ENCODE measurements at regions not wholly inside any gene's neighbourhood (a gene's known extent, or its start where the extent isn't known, plus 50 kb on each side); places are given as distances from the start of the nearest gene placed in this dataset.

DNA sequence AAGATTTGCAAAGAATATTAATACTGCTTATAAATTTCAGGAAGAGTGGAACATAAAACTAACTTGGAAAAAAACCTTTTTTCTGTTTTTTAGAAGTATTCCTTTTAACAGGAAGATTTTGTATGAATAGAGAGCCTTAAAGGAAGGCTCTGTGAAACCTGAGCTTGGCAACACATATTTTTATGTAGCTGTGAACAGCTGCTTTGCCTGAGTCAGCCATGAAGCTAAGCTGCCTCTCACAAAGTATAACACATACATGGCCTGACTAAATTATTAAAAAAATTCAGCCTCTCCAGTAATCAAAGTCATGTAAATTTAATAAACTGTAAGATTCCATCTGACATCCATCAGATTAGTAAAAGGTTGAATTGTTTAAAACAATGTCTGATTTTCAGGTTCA, 547.5 kb downstream of the ELAVL2 start:
- H3K27ac ChIP-seq, result no peak overlapping the region
- no peak for TF ChIP-seq ZFX (IDR thresholded peaks at IDR 0.05; ENCODE audit: borderline replicate concordance)
- TF ChIP-seq, protein P1, sequence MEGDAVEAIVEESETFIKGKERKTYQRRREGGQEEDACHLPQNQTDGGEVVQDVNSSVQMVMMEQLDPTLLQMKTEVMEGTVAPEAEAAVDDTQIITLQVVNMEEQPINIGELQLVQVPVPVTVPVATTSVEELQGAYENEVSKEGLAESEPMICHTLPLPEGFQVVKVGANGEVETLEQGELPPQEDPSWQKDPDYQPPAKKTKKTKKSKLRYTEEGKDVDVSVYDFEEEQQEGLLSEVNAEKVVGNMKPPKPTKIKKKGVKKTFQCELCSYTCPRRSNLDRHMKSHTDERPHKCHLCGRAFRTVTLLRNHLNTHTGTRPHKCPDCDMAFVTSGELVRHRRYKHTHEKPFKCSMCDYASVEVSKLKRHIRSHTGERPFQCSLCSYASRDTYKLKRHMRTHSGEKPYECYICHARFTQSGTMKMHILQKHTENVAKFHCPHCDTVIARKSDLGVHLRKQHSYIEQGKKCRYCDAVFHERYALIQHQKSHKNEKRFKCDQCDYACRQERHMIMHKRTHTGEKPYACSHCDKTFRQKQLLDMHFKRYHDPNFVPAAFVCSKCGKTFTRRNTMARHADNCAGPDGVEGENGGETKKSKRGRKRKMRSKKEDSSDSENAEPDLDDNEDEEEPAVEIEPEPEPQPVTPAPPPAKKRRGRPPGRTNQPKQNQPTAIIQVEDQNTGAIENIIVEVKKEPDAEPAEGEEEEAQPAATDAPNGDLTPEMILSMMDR (IDR thresholded peaks at IDR 0.05), result no peak

DNA sequence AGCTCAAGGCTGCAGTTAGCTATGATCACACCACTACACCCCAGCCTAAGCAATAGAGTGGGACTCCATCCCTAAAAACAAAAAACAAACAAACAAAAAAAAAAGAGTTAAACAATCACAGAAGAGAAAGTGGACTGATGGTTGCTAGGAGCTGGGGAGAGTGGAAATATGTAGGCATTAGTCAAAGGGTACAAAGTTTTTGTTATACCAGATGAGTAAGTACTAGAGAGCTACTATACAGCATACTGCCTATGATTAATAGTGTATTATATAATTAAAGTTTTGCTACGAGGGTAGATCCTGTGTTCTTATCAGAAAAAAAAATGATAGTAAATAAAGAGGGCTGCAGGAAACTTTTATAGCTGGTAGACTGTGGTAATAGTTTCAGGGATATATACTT, 538.6 kb downstream of the ELAVL2 start:
- H3K27ac ChIP-seq, result no peak overlapping the region
- TF ChIP-seq, protein P1 (IDR thresholded peaks at IDR 0.05), result no peak

DNA sequence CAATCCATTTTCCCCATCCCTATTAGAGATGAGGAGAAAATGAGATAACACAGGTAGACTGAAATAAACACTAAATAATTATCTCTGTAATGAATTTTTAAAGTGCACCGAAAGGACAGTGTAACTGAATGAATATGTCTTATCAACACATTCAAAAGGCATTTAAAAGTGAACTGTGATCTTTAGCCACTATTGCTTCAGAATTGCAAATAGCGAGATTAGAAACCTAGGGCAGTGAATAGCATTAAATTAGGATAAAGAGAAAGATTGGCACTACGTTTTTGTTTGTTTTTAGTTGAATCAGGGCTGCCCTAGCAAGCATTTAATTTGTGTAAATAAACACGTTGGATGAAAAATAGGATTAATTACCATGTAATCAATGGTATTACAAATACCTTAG, 537.5 kb downstream of the ELAVL2 start:
- no peak for TF ChIP-seq ZFX (IDR thresholded peaks at IDR 0.05; ENCODE audit: borderline replicate concordance)
- TF ChIP-seq, protein P1 (IDR thresholded peaks at IDR 0.05), result no peak
- no peak overlapping the region for H3K27ac ChIP-seq

DNA sequence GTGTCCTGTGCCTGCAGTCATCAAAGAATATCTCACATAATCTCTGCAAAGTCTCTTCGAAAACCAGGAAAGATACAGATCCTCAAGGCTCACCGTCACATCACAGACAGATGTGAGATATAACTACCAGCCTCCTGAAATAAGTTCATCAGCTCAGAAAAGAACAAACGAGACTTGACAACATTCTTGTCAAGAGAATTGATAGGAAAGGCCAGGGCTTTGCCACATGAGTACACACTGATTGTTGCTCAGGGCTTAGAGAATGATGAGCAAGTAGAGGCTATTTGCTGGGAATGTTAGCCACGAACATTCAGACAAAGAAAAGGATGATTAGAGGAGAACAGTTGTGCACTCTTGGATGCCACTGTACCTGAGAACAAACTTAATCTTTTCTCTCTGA, 535.1 kb downstream of the ELAVL2 start:
- TF ChIP-seq, protein P1 (IDR thresholded peaks at IDR 0.05), result no peak
- no peak for TF ChIP-seq ZFX (IDR thresholded peaks at IDR 0.05; ENCODE audit: borderline replicate concordance)
- H3K27ac ChIP-seq, result no peak overlapping the region

DNA sequence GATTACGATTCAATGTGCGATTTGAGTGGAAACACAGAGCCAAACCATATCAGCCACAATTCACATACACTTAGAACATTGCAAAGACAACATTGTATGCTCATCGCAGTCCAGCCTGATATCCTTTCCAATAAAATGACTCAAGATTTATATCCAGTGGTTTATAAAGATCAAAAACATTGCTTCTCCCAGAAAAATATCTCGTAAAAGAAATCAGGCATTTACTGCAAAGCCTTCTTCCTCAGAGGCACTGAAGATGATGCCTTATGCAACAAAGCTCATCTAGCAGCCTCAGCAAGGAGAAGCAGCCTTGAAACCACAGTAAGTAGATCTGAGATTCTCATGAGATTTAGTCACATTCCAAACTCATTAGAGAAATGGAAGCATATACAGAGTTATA, 523.8 kb downstream of the ELAVL2 start:
- no peak for TF ChIP-seq ZFX (IDR thresholded peaks at IDR 0.05; ENCODE audit: borderline replicate concordance)
- H3K27ac ChIP-seq, result no peak overlapping the region

DNA sequence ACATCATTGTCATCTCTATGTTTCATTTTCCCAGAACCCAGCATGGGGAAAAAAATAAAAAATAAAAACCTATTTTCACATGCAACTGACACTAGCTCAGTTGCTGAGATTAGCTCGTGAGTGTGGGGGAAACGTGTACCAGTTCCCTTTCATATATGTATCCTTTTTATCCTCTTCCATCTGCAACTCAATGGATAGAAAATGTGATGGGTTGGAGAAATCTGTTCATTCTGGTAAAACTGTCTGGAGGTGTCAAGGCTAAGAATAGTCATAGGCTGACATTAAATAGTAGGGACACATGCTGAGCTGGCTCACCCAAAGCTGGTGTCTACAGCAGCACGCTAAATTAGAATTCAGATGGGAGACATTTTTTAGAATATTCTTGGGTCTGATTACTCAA, 519.3 kb downstream of the ELAVL2 start:
- no peak overlapping the region for H3K27ac ChIP-seq
- no peak for TF ChIP-seq ZFX (IDR thresholded peaks at IDR 0.05; ENCODE audit: borderline replicate concordance)
- TF ChIP-seq, protein P1 (IDR thresholded peaks at IDR 0.05), result no peak

DNA sequence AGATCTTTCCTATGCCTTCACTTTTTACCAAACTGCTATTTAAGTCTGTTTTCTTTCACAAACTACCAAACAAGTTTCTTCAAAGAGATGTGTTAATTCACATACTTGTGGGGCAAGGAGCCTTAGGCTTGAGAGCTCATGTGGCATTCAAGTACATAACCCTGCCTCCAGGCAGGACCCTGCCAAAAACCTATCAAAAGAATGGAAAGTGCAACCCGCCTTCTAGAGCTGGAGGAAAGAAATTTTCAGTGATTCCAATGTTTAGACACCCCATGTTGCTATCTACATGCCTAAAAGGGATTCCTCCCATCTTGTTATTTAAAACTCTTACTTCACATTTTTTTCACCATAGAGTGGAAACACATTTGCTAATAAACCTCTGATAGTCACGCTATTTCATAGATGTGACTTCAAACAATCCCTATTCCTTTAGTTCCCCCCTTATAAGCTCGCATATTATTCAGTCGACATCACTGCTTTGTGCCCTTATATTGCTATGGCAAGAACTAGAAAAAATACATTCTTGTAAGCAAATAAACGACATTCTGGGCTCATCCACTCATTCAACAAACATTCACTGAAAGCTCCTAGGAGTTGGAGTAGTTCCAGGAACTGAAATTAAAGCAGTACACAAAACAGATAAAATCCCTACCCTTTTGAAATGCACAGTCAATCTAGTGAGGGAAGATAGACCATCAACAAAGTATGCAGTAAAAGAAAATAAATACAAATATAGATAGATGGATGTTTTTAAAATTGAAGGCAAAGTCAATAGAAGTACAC, 518.1 kb downstream of the ELAVL2 start:
- no peak for TF ChIP-seq ZFX (IDR thresholded peaks at IDR 0.05; ENCODE audit: borderline replicate concordance)
- no peak overlapping the region for H3K27ac ChIP-seq

DNA sequence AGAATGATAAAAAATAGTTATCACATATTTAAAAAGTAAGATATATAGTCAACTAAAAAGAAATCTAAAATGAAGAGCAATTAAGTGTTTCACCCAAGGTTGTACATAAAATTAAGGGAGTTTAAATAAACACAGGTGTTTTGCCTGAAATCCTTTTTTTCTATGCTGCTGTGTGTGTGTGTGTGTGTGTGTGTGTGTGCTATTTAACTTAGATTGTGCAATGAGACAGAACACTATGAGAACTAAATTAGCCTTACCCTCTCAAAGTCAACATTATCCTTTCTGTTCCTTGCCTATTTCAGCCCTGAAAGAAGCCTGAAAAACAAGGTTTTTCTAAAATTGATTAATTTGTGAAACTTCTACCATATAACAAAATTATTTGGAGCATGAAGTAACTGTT, 516.2 kb downstream of the ELAVL2 start:
- no peak overlapping the region for H3K27ac ChIP-seq
- no peak for TF ChIP-seq ZFX (IDR thresholded peaks at IDR 0.05; ENCODE audit: borderline replicate concordance)
- TF ChIP-seq, protein P1 (IDR thresholded peaks at IDR 0.05), result no peak
